ENCODE measurements at regions not wholly inside any gene's neighbourhood (a gene's known extent, or its start where the extent isn't known, plus 50 kb on each side); places are given as distances from the start of the nearest gene placed in this dataset.
"Not testable (repeated sequence)": the region's sequence is repeated elsewhere in the genome, so short reads cannot be mapped to it uniquely, and the experiment has no call there.

- no peak for DNase-seq (ENCODE audit: low read depth in 1 of 2, low spot score in 1 of 2)
- no peaks in the 10 kb centered on the region for H3K27me3 ChIP-seq (ENCODE audit: insufficient read depth, poor library complexity, severe bottlenecking)
- no peak for TF ChIP-seq CTCF (IDR thresholded peaks at IDR 0.05; ENCODE audit: insufficient read depth, low read length)
- no peak for TF ChIP-seq POLR2AphosphoS5 (IDR thresholded peaks at IDR 0.05; ENCODE audit: low read depth)
- no peak for TF ChIP-seq REST (IDR thresholded peaks at IDR 0.05; ENCODE audit: insufficient replicate concordance, low read depth)
- TF ChIP-seq SPI1 (IDR thresholded peaks at IDR 0.05; ENCODE audit: borderline replicate concordance, low read depth): no peak
- TF ChIP-seq GABPA (IDR thresholded peaks at IDR 0.05; ENCODE audit: low read depth): no peak
- no peak overlapping the region for H3K27ac ChIP-seq (replicated peaks)
- no peak overlapping the region for H3K4me3 ChIP-seq (replicated peaks; ENCODE audit: insufficient read depth, low read length)
Observed at GRCh38 chr18:14969500-14969899, 221.5 kb downstream of the ANKRD30B start.

GRCh38 chr18:14970027-14970426, 222.1 kb downstream of the ANKRD30B start:
- Histone ChIP-seq H3K4me3 (replicated peaks; ENCODE audit: insufficient read depth, low read length) (no peak overlapping the region), H3K27ac (replicated peaks) (no peak overlapping the region), H3K27me3 (ENCODE audit: insufficient read depth, poor library complexity, severe bottlenecking) (no peaks in the 10 kb centered on the region)
- TF ChIP-seq REST (IDR thresholded peaks at IDR 0.05; ENCODE audit: insufficient replicate concordance, low read depth): no peak
- TF ChIP-seq POLR2AphosphoS5 (IDR thresholded peaks at IDR 0.05; ENCODE audit: low read depth): no peak
- no peak for TF ChIP-seq CTCF (IDR thresholded peaks at IDR 0.05; ENCODE audit: insufficient read depth, low read length)
- no peak for TF ChIP-seq GABPA (IDR thresholded peaks at IDR 0.05; ENCODE audit: low read depth)
- no peak for TF ChIP-seq SPI1 (IDR thresholded peaks at IDR 0.05; ENCODE audit: borderline replicate concordance, low read depth)
- DNase-seq (ENCODE audit: low read depth in 1 of 2, low spot score in 1 of 2): no peak

- DNase-seq (ENCODE audit: low read depth in 1 of 2, low spot score in 1 of 2): no peak
- H3K27me3 ChIP-seq (ENCODE audit: insufficient read depth, poor library complexity, severe bottlenecking): no peaks in the 10 kb centered on the region
- H3K4me3 ChIP-seq (replicated peaks; ENCODE audit: insufficient read depth, low read length): no peak overlapping the region
- TF ChIP-seq SPI1 (IDR thresholded peaks at IDR 0.05; ENCODE audit: borderline replicate concordance, low read depth): no peak
- TF ChIP-seq GABPA (IDR thresholded peaks at IDR 0.05; ENCODE audit: low read depth): no peak
- no peak for TF ChIP-seq CTCF (IDR thresholded peaks at IDR 0.05; ENCODE audit: insufficient read depth, low read length)
- TF ChIP-seq REST (IDR thresholded peaks at IDR 0.05; ENCODE audit: insufficient replicate concordance, low read depth): no peak
- no peak for TF ChIP-seq POLR2AphosphoS5 (IDR thresholded peaks at IDR 0.05; ENCODE audit: low read depth)
- H3K27ac ChIP-seq (replicated peaks): no peak overlapping the region
Observed at GRCh38 chr18:14971461-14972185, 223.7 kb downstream of the ANKRD30B start.

GRCh38 chr18:14973421-14973820, 225.4 kb downstream of the ANKRD30B start:
- not testable (repeated sequence) for DNase-seq (ENCODE audit: low read depth in 1 of 2, low spot score in 1 of 2); H3K27ac ChIP-seq (replicated peaks); H3K27me3 ChIP-seq (ENCODE audit: insufficient read depth, poor library complexity, severe bottlenecking); H3K4me3 ChIP-seq (replicated peaks; ENCODE audit: insufficient read depth, low read length)
